K562 (cell line): ENCODE measurements at regions not wholly inside any gene's neighbourhood (a gene's known extent, or its start where the extent isn't known, plus 50 kb on each side); places are given as distances from the start of the nearest gene placed in this dataset.

Experiments used
- ATAC-seq: fragments of 200-7000 bp; cut with Tn5 transposase; 3 replicates; pipeline ENCODE4 v1.9.1; 2020; ENCODE audit warnings: moderate library complexity
- BruUV-seq: library from RNA; stranded (reverse); fragments of 400-500 nt; replicated peaks from 2 replicates; lab custom pipeline; 2021; lab: Mats Ljungman, UMichigan
- CTCF ChIA-PET: fragments of 300-600 bp; formaldehyde crosslinking; extraction: SDS; loops from one replicate; lab custom pipeline; 2021; ENCODE audit warnings: low intra/inter-chr PET ratio; lab: Yijun Ruan, JAX
- POLR2A ChIA-PET: fragments of 300-600, 350-650 bp; sonication (Branson Sonifier 250); formaldehyde crosslinking; extraction: SDS; loops from one replicate; lab custom pipeline; 2021; ENCODE audit warnings: antibody characterized with exemption, inconsistent platforms; lab: Yijun Ruan, JAX
- DNase-seq, 4 experiments: peaks; one replicate each; pipeline versions ENCODE4 v3.0.0 to v3.0.0-alpha.2; 2011 to 2018; ENCODE audit warnings: low spot score in 3 of 4, mixed read lengths in 3 of 4; ENCODE audit errors: extremely low read depth in 1 of 4
- FAIRE-seq: peaks from 2 replicates; lab custom pipeline; 2011; peaks lifted over from hg19 to GRCh38; lab: Jason Lieb, UNC
- H2AFZ ChIP-seq: 2 replicates; pipeline ENCODE4 v1.6.0; 2011; ENCODE audit warnings: low read depth, low read length, control low read depth, inconsistent platforms
- H3K27ac ChIP-seq: fragments of 200-600 bp; 3 replicates; pipeline ENCODE4 v1.8.0; 2011; ENCODE audit warnings: low read depth, mild to moderate bottlenecking, control low read depth, inconsistent platforms, low read length, moderate library complexity, mixed read lengths; ENCODE audit errors: extremely low read depth
- H3K27me3 ChIP-seq, 2 experiments: fragments of 300-600 bp in 1 of 2; 2 replicates in 1 of 2; 3 replicates in 1 of 2; pipeline versions ENCODE4 v1.6.0 to v1.8.0; 2011; ENCODE audit warnings: inconsistent platforms in 2 of 2, low read length in 2 of 2, mild to moderate bottlenecking in 1 of 2, mixed read lengths in 1 of 2, moderate library complexity in 1 of 2; ENCODE audit not compliant: control insufficient read depth in 2 of 2, insufficient read depth in 2 of 2
- H3K36me3 ChIP-seq: fragments of 300-600 bp; 3 replicates; pipeline ENCODE4 v1.8.0; 2011; ENCODE audit warnings: mild to moderate bottlenecking, low read length, inconsistent platforms; ENCODE audit not compliant: control insufficient read depth, insufficient read depth
- H3K4me1 ChIP-seq, 2 experiments: fragments of 200-600 bp in 1 of 2; replicated peaks in 1 of 2; 2 replicates in 1 of 2; 3 replicates in 1 of 2; pipeline versions ENCODE4 v1.5.1 to v1.8.0; 2011; ENCODE audit warnings: inconsistent platforms in 2 of 2, low read length in 2 of 2, mild to moderate bottlenecking in 1 of 2, mixed read lengths in 1 of 2, moderate library complexity in 1 of 2; ENCODE audit not compliant: control insufficient read depth in 2 of 2, insufficient read depth in 2 of 2
- H3K4me2 ChIP-seq: 2 replicates; pipeline ENCODE4 v1.6.1; 2011; ENCODE audit warnings: low read length, control low read depth, inconsistent platforms, mixed read lengths; ENCODE audit not compliant: insufficient read depth
- H3K4me3 ChIP-seq: fragments of 200-600 bp; sonication (generic), shearing (Covaris generic); 2 replicates; pipeline ENCODE4 v1.5.1; 2016; ENCODE audit warnings: control low read depth, inconsistent platforms
- H3K79me2 ChIP-seq: fragments of 200-600 bp; 3 replicates; pipeline ENCODE4 v1.8.0; 2011; ENCODE audit warnings: low read length, inconsistent platforms; ENCODE audit not compliant: control insufficient read depth, insufficient read depth
- H3K9ac ChIP-seq, 2 experiments: 2 replicates each; pipeline versions ENCODE4 v1.6.0 to v1.6.1; 2011; ENCODE audit warnings: low read depth in 2 of 2, low read length in 2 of 2, control low read depth in 1 of 2, inconsistent platforms in 1 of 2, mild to moderate bottlenecking in 1 of 2, mixed read lengths in 1 of 2; ENCODE audit not compliant: insufficient read depth in 1 of 2
- H3K9me1 ChIP-seq: one replicate; pipeline ENCODE4 v1.6.0; 2011; ENCODE audit warnings: inconsistent platforms, mild to moderate bottlenecking, low read length, moderate library complexity; ENCODE audit not compliant: control insufficient read depth, insufficient read depth
- H3K9me3 ChIP-seq: replicated peaks from 2 replicates; pipeline ENCODE4 v1.5.1; 2011; ENCODE audit warnings: low read depth, low read length, inconsistent platforms; ENCODE audit not compliant: control insufficient read depth, insufficient read depth
- H4K20me1 ChIP-seq: replicated peaks from 2 replicates; pipeline ENCODE4 v1.6.1; 2011; ENCODE audit warnings: low read length, inconsistent platforms, mixed read lengths; ENCODE audit not compliant: control insufficient read depth, insufficient read depth
- ETV6 ChIP-seq, 3 experiments: fragments of 150-350 bp in 1 of 3; sonication (generic) in 1 of 3; formaldehyde crosslinking in 1 of 3; IDR thresholded peaks; 2 replicates each; pipeline versions ENCODE4 v1.6.1 to v1.8.0; 2014 to 2022; ENCODE audit warnings: borderline replicate concordance in 2 of 3, low read depth in 2 of 3, antibody characterized with exemption in 1 of 3, low read length in 1 of 3, mild to moderate bottlenecking in 1 of 3, missing genetic modification reagents in 1 of 3
- GATAD2A ChIP-seq: fragments of 450-650 bp; IDR thresholded peaks from 2 replicates; pipeline ENCODE4 v1.6.1; 2017
- HDAC6 ChIP-seq: IDR thresholded peaks from 2 replicates; pipeline ENCODE4 v1.6.1; 2012; ENCODE audit warnings: low read depth, mild to moderate bottlenecking, control low read depth, inconsistent platforms, low read length, moderate library complexity
- HNRNPLL ChIP-seq: fragments of 200-400 bp; formaldehyde crosslinking; IDR thresholded peaks from 2 replicates; pipeline ENCODE4 v1.6.1; 2017; ENCODE audit warnings: low read length, low read depth, mild to moderate bottlenecking; ENCODE audit not compliant: poor library complexity, severe bottlenecking
- KLF16 ChIP-seq: IDR thresholded peaks from 2 replicates; pipeline ENCODE4 v1.6.1; 2016; ENCODE audit warnings: antibody characterized with exemption
- KLF6 ChIP-seq: fragments of 250-450 bp; sonication (Bioruptor Pico); IDR thresholded peaks from 2 replicates; pipeline ENCODE4 v1.4.0; 2020; ENCODE audit warnings: mild to moderate bottlenecking, moderate library complexity, borderline replicate concordance
- RBM34 ChIP-seq: fragments of 200-400 bp; formaldehyde crosslinking; IDR thresholded peaks from 2 replicates; pipeline ENCODE4 v1.6.1; 2018; ENCODE audit warnings: low read length, borderline replicate concordance; ENCODE audit not compliant: insufficient read depth
- RNF2 ChIP-seq: sonication (generic); IDR thresholded peaks from 2 replicates; pipeline ENCODE4 v1.6.1; 2016
- SMAD4 ChIP-seq: fragments of 250-450 bp; sonication (Bioruptor Pico); conservative IDR thresholded peaks from 2 replicates; pipeline ENCODE4 v1.8.0; 2021; ENCODE audit warnings: inconsistent platforms, mild to moderate bottlenecking, moderate library complexity
- TEAD2 ChIP-seq: fragments of 450-650 bp; IDR thresholded peaks from 2 replicates; pipeline ENCODE4 v1.6.1; 2016; ENCODE audit warnings: missing genetic modification characterization, control low read depth, missing compliant biosample characterization
- ZNF263 ChIP-seq: sonication (generic); formaldehyde crosslinking; IDR thresholded peaks from 2 replicates; pipeline ENCODE4 v1.8.0; 2022; ENCODE audit warnings: mild to moderate bottlenecking, missing genetic modification reagents, borderline replicate concordance
- WGBS: fragments of 100-300 bp; shearing (Covaris generic); methylation state at CpG from one replicate; pipeline ENCODE4 v1.1.6; 2016; ENCODE audit warnings: low coverage, mixed read lengths; ENCODE audit not compliant: insufficient coverage; ENCODE audit errors: missing lambda C conversion rate; 5-methylcytosine and 5-hydroxymethylcytosine counted together
- in situ Hi-C: fragments of 300-500 bp; cut with MboI; formaldehyde crosslinking; loops from 4 replicates; pipeline ENCODE4 v1.15.0; 2018; ENCODE audit warnings: inconsistent platforms, mixed read lengths
- intact Hi-C: fragments of 100-400 bp; cut with micrococcal nuclease; formaldehyde crosslinking; loops from 2 replicates; pipeline ENCODE4 v1.14.2; 2022
- TF ChIP-seq, protein P1 (sequence below): fragments of 450-650 bp; IDR thresholded peaks from 2 replicates; pipeline ENCODE4 v1.6.1; 2014; ENCODE audit warnings: low read depth, mild to moderate bottlenecking, moderate library complexity, borderline replicate concordance
- TF ChIP-seq, protein P2 (sequence below): fragments of 450-650 bp; IDR thresholded peaks from 2 replicates; pipeline ENCODE4 v1.6.1; 2016; ENCODE audit warnings: missing biosample characterization, missing genetic modification characterization
- TF ChIP-seq, protein P3 (sequence below): fragments of 450-650 bp; IDR thresholded peaks from 2 replicates; pipeline ENCODE4 v1.6.1; 2016; ENCODE audit warnings: antibody characterized with exemption
- TF ChIP-seq, protein P4 (sequence below): sonication (generic); formaldehyde crosslinking; IDR thresholded peaks from 2 replicates; pipeline ENCODE4 v1.8.1; 2023; ENCODE audit warnings: mild to moderate bottlenecking, missing genetic modification reagents
- TF ChIP-seq, protein P5 (sequence below): fragments of 450-650 bp; formaldehyde crosslinking; IDR thresholded peaks from 2 replicates; pipeline ENCODE4 v1.4.0; 2020; ENCODE audit warnings: mild to moderate bottlenecking, moderate library complexity

DNA sequence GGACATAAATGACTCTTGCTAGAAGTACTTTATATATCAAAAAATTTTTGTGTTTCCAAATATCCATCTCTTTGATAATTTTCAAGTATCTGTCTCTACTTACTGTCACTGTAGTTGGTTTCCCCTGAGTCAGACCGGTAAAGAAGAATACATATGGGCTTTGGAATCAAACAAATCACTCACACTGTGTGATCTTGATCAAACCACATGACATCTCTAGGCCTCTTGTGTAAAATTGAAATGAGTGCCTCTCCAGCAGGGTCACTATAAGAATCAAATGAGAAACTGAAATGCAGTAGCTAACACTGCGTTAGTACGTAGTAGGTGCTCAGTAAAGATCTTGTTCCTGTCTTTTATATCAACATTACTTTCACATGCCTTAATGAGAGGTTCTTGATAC lies 314.6 kb upstream of the STT3B start:
- Histone ChIP-seq H3K4me1 (no peaks in the 10 kb centered on the region), H3K79me2 (no peaks in the 10 kb centered on the region)
- intact Hi-C loops, result loop anchor here (10.0 kb wide), 1 partner anchor 547 kb away; no protein-coding TSS in a partner anchor
- TF ChIP-seq RBM34 (no peak), SMAD4 (CRISPR knock-in tag) (no peak), KLF16 (no peak), KLF6 (no peak), HDAC6 (no peak), RNF2 (no peak), ZNF263 (CRISPR knock-in tag) (no peak), HNRNPLL (no peak), GATAD2A (no peak), ETV6 (IDR thresholded peaks at IDR 0.05; ENCODE audit: borderline replicate concordance in 1 of 2, low read depth in 2 of 2, low read length in 1 of 2) (no peak), ETV6 (CRISPR knock-in tag; IDR thresholded peaks at IDR 0.05; ENCODE audit: borderline replicate concordance) (no peak), TEAD2 (tag) (no peak)
- TF ChIP-seq, protein P1, sequence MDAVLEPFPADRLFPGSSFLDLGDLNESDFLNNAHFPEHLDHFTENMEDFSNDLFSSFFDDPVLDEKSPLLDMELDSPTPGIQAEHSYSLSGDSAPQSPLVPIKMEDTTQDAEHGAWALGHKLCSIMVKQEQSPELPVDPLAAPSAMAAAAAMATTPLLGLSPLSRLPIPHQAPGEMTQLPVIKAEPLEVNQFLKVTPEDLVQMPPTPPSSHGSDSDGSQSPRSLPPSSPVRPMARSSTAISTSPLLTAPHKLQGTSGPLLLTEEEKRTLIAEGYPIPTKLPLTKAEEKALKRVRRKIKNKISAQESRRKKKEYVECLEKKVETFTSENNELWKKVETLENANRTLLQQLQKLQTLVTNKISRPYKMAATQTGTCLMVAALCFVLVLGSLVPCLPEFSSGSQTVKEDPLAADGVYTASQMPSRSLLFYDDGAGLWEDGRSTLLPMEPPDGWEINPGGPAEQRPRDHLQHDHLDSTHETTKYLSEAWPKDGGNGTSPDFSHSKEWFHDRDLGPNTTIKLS, result no peak
- TF ChIP-seq, protein P2, sequence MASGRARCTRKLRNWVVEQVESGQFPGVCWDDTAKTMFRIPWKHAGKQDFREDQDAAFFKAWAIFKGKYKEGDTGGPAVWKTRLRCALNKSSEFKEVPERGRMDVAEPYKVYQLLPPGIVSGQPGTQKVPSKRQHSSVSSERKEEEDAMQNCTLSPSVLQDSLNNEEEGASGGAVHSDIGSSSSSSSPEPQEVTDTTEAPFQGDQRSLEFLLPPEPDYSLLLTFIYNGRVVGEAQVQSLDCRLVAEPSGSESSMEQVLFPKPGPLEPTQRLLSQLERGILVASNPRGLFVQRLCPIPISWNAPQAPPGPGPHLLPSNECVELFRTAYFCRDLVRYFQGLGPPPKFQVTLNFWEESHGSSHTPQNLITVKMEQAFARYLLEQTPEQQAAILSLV (tag), result no peak
- TF ChIP-seq, protein P3, sequence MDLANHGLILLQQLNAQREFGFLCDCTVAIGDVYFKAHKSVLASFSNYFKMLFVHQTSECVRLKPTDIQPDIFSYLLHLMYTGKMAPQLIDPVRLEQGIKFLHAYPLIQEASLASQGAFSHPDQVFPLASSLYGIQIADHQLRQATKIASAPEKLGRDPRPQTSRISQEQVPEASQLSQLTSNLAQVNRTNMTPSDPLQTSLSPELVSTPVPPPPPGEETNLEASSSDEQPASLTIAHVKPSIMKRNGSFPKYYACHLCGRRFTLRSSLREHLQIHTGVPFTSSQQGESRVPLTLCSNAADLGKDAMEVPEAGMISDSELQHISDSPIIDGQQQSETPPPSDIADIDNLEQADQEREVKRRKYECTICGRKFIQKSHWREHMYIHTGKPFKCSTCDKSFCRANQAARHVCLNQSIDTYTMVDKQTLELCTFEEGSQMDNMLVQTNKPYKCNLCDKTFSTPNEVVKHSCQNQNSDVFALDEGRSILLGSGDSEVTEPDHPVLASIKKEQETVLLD, result no peak
- TF ChIP-seq, protein P4, sequence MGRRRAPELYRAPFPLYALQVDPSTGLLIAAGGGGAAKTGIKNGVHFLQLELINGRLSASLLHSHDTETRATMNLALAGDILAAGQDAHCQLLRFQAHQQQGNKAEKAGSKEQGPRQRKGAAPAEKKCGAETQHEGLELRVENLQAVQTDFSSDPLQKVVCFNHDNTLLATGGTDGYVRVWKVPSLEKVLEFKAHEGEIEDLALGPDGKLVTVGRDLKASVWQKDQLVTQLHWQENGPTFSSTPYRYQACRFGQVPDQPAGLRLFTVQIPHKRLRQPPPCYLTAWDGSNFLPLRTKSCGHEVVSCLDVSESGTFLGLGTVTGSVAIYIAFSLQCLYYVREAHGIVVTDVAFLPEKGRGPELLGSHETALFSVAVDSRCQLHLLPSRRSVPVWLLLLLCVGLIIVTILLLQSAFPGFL (CRISPR knock-in tag), result no peak
- TF ChIP-seq, protein P5, sequence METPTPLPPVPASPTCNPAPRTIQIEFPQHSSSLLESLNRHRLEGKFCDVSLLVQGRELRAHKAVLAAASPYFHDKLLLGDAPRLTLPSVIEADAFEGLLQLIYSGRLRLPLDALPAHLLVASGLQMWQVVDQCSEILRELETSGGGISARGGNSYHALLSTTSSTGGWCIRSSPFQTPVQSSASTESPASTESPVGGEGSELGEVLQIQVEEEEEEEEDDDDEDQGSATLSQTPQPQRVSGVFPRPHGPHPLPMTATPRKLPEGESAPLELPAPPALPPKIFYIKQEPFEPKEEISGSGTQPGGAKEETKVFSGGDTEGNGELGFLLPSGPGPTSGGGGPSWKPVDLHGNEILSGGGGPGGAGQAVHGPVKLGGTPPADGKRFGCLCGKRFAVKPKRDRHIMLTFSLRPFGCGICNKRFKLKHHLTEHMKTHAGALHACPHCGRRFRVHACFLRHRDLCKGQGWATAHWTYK (CRISPR knock-in tag), result no peak

More for the DNA sequence above, 314.6 kb upstream of the STT3B start:
- Histone ChIP-seq H3K4me2 (no peak overlapping the region), H2AFZ (no peak overlapping the region), H3K9ac (no peak overlapping the region), H3K36me3 (no peaks in the 10 kb centered on the region), H4K20me1 (no peaks in the 10 kb centered on the region), H3K27me3 (no peaks in the 10 kb centered on the region), H3K9me1 (no peaks in the 10 kb centered on the region), H3K4me3 (no peak overlapping the region), H3K9me3 (no peaks in the 10 kb centered on the region), H3K27ac (no peak overlapping the region)
- ATAC-seq (no peak), DNase-seq (no peak), FAIRE-seq (no peak)
- no TSS peak for BruUV-seq
- in situ Hi-C loops, result no loop called here
- ChIA-PET CTCF (no interaction called here), POLR2A (no interaction called here)
- 2% methylated on average over 3 of the region's 3 CpGs for WGBS
